Hepatocyte (in vitro differentiated cells): ENCODE measurements at regions not wholly inside any gene's neighbourhood (a gene's known extent, or its start where the extent isn't known, plus 50 kb on each side); places are given as distances from the start of the nearest gene placed in this dataset.

Source experiments
- CTCF ChIP-seq: fragments of 200-600 bp; sonication (generic); IDR thresholded peaks from 2 replicates; pipeline ENCODE4 v1.5.1; 2016; ENCODE audit warnings: antibody characterized with exemption, mild to moderate bottlenecking; ENCODE audit not compliant: poor library complexity
- EZH2 ChIP-seq: fragments of 200-600 bp; sonication (generic); IDR thresholded peaks from 2 replicates; pipeline ENCODE4 v1.6.1; 2016; ENCODE audit warnings: antibody characterized with exemption, mild to moderate bottlenecking, borderline replicate concordance
- EZH2phosphoT487 ChIP-seq: fragments of 200-600 bp; sonication (generic); IDR thresholded peaks from one replicate; pipeline ENCODE4 v1.6.1; 2018; ENCODE audit warnings: antibody characterized with exemption, mild to moderate bottlenecking, low read depth, moderate library complexity; ENCODE audit not compliant: unreplicated experiment, severe bottlenecking

- TF ChIP-seq CTCF, result no peak
- no peak for TF ChIP-seq EZH2
- no peak for TF ChIP-seq EZH2phosphoT487
Observed at GRCh38 chr1:209232759-209233158, 350.8 kb upstream of the CAMK1G start.
